ENCODE measurements at regions not wholly inside any gene's neighbourhood (a gene's known extent, or its start where the extent isn't known, plus 50 kb on each side); places are given as distances from the start of the nearest gene placed in this dataset.

GRCh38 chr14:76664790-76665189 lies 96.5 kb upstream of the VASH1 start:
- no peak for DNase-seq (ENCODE audit: low read depth)

- DNase-seq (ENCODE audit: low read depth): no peak
These were observed 94.5 kb upstream of the VASH1 start for GRCh38 chr14:76666746-76667145.

- no peak for DNase-seq (ENCODE audit: low read depth)
These were observed 91.5 kb upstream of the VASH1 start for GRCh38 chr14:76669770-76670169.

GRCh38 chr14:76672123-76672522 lies 89.1 kb upstream of the VASH1 start:
- no peak for DNase-seq (ENCODE audit: low read depth)

GRCh38 chr14:76673261-76673660 lies 88.0 kb upstream of the VASH1 start:
- DNase-seq (ENCODE audit: low read depth): no peak

GRCh38 chr14:76675046-76675445 lies 86.2 kb upstream of the VASH1 start:
- DNase-seq (ENCODE audit: low read depth): no peak

- DNase-seq (ENCODE audit: low read depth): no peak
These were observed 84.7 kb upstream of the VASH1 start for GRCh38 chr14:76676539-76676938.

GRCh38 chr14:76677534-76678145 lies 83.6 kb upstream of the VASH1 start:
- DNase-seq (ENCODE audit: low read depth): no peak

GRCh38 chr14:76678244-76678800 lies 82.9 kb upstream of the VASH1 start:
- DNase-seq (ENCODE audit: low read depth): no peak

GRCh38 chr14:76682367-76682766 lies 78.9 kb upstream of the VASH1 start:
- DNase-seq (ENCODE audit: low read depth): no peak

GRCh38 chr14:76686646-76687045 lies 74.6 kb upstream of the VASH1 start:
- DNase-seq (ENCODE audit: low read depth): no peak

- DNase-seq (ENCODE audit: low read depth): no peak
These were observed 73.5 kb upstream of the VASH1 start for GRCh38 chr14:76687611-76688382.

GRCh38 chr14:76688383-76688671 lies 72.9 kb upstream of the VASH1 start:
- no peak for DNase-seq (ENCODE audit: low read depth)

- DNase-seq (ENCODE audit: low read depth): no peak
These were observed 70.7 kb upstream of the VASH1 start for GRCh38 chr14:76690502-76691105.

- no peak for DNase-seq (ENCODE audit: low read depth)
These were observed 67.2 kb upstream of the VASH1 start for GRCh38 chr14:76694106-76694505.

GRCh38 chr14:76695263-76695920 lies 65.9 kb upstream of the VASH1 start:
- no peak for DNase-seq (ENCODE audit: low read depth)

GRCh38 chr14:76696361-76696760 lies 64.9 kb upstream of the VASH1 start:
- DNase-seq (ENCODE audit: low read depth): no peak

- DNase-seq (ENCODE audit: low read depth): no peak
These were observed 64.5 kb upstream of the VASH1 start for GRCh38 chr14:76696791-76697190.

- no peak for DNase-seq (ENCODE audit: low read depth)
These were observed 63.9 kb upstream of the VASH1 start for GRCh38 chr14:76697246-76697905.

- DNase-seq (ENCODE audit: low read depth): no peak
These were observed 63.1 kb upstream of the VASH1 start for GRCh38 chr14:76698191-76698590.

- DNase-seq (ENCODE audit: low read depth): no peak
These were observed 62.6 kb upstream of the VASH1 start for GRCh38 chr14:76698631-76699030.

GRCh38 chr14:76699209-76699938 lies 61.9 kb upstream of the VASH1 start:
- no peak for DNase-seq (ENCODE audit: low read depth)

Measured in HS-27A (cell line).